ENCODE measurements at regions not wholly inside any gene's neighbourhood (a gene's known extent, or its start where the extent isn't known, plus 50 kb on each side); places are given as distances from the start of the nearest gene placed in this dataset.

DNA sequence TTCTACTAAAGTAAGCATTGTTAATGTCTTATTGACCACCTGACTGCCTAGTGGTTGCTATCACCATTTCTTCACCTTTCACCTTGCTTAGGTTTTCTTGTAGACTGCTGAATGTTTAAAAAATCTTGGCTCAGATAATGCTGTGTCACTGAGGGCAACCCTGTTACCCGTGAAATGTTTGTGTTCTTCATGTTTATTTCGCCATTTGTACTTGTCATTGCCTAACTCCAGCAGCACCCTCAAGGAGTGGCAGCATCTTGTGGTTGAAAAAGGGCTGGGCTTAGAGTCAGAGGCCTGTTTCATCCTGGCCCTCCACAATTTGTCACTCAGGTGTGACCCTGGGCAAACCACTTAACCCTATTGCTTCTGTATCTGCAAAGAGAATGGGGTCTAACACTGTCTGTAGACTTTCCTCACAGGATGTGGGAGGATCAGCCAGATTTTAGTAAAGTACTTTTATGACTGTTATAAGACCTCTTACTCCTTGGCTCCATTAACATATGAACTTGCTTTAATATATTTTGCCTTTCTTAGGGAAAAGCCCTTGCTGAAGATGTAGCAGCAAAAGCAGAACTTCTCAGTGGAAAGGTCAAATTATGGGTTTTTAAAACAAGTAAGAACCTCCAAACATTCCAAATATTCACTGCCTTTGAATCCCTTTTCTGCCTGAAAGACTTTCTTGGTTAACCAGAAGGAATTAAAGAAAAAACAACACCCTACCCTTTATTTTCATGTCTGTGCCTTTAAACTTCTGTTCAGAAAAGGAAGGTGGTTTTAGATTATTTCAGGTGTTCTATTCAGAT, 154.5 kb upstream of the C11orf87 start:
- H3K36me3 Mint-ChIP-seq (ENCODE audit: insufficient read depth, unreplicated experiment), result no peaks in the 10 kb centered on the region
- intact Hi-C loops (cut with micrococcal nuclease; ENCODE audit: unreplicated experiment), result no loop called here
- BruUV-seq (replicated peaks), result no TSS peak
- CTCF ChIA-PET, result no interaction called here
- H3K4me1 Mint-ChIP-seq (ENCODE audit: low read depth, unreplicated experiment), result no peaks in the 10 kb centered on the region
- H3K27ac Mint-ChIP-seq (ENCODE audit: unreplicated experiment), result no peak overlapping the region
- H3K27me3 Mint-ChIP-seq (ENCODE audit: unreplicated experiment), result no peaks in the 10 kb centered on the region
- no peak for DNase-seq
- TF ChIP-seq, protein P1, sequence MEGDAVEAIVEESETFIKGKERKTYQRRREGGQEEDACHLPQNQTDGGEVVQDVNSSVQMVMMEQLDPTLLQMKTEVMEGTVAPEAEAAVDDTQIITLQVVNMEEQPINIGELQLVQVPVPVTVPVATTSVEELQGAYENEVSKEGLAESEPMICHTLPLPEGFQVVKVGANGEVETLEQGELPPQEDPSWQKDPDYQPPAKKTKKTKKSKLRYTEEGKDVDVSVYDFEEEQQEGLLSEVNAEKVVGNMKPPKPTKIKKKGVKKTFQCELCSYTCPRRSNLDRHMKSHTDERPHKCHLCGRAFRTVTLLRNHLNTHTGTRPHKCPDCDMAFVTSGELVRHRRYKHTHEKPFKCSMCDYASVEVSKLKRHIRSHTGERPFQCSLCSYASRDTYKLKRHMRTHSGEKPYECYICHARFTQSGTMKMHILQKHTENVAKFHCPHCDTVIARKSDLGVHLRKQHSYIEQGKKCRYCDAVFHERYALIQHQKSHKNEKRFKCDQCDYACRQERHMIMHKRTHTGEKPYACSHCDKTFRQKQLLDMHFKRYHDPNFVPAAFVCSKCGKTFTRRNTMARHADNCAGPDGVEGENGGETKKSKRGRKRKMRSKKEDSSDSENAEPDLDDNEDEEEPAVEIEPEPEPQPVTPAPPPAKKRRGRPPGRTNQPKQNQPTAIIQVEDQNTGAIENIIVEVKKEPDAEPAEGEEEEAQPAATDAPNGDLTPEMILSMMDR (IDR thresholded peaks at IDR 0.05; ENCODE audit: unreplicated experiment), result no peak
- H3K9me3 Mint-ChIP-seq (ENCODE audit: low read depth, unreplicated experiment), result peaks cover 6% of the 10 kb centered on the region
- H3K4me3 Mint-ChIP-seq (ENCODE audit: low read depth, unreplicated experiment), result no peak overlapping the region

DNA sequence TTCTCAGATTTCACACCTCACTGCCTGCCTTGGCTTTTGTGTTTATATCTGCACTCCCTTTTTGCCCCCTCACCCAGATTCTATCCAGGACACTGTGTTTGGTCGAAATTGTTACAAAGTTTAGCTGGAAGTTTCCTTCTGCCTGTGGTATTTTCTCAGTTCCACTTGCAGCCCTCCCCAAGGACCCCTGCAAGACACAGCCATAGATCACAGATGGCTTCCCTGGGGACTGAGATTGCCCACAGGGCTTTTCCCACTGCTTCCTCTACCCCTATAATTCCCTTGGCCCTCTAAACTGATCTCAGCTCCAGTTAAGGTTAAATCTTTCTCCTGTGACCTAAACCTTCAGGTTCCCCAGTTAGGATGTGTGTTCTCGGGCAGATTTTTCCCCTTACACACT, 146.1 kb upstream of the C11orf87 start:
- intact Hi-C loops (cut with micrococcal nuclease; ENCODE audit: unreplicated experiment), result no loop called here
- H3K36me3 Mint-ChIP-seq (ENCODE audit: insufficient read depth, unreplicated experiment), result no peaks in the 10 kb centered on the region
- H3K4me3 Mint-ChIP-seq (ENCODE audit: low read depth, unreplicated experiment), result no peak overlapping the region
- DNase-seq, result no peak
- no peak overlapping the region for H3K27ac Mint-ChIP-seq (ENCODE audit: unreplicated experiment)
- H3K4me1 Mint-ChIP-seq (ENCODE audit: low read depth, unreplicated experiment), result peaks cover 9% of the 10 kb centered on the region
- BruUV-seq (replicated peaks), result no TSS peak
- TF ChIP-seq, protein P1 (IDR thresholded peaks at IDR 0.05; ENCODE audit: unreplicated experiment), result no peak
- H3K9me3 Mint-ChIP-seq (ENCODE audit: low read depth, unreplicated experiment), result peaks cover 9% of the 10 kb centered on the region
- no peaks in the 10 kb centered on the region for H3K27me3 Mint-ChIP-seq (ENCODE audit: unreplicated experiment)
- CTCF ChIA-PET, result no interaction called here

DNA sequence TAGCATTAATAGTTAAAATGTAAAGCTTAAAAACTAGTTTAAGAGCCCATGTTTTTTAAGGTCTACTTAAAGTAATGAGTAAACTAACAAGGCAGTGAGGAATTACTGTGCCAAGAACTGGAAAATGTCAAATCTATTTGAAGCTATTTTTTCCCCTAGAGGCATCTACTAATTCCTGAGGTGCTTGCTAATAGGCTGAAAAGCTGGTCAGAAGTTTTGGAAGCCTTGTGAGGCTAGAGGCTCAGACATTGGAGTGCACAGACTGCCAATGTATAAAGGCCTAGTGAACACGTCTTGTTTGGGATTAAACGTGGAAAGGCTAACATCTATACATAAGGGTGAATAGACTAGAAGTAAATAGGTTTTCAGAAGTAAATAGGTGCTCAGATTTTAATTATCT, 136.5 kb upstream of the C11orf87 start:
- no peak overlapping the region for H3K27ac Mint-ChIP-seq (ENCODE audit: unreplicated experiment)
- no peaks in the 10 kb centered on the region for H3K36me3 Mint-ChIP-seq (ENCODE audit: insufficient read depth, unreplicated experiment)
- H3K4me3 Mint-ChIP-seq (ENCODE audit: low read depth, unreplicated experiment), result no peak overlapping the region
- no peaks in the 10 kb centered on the region for H3K4me1 Mint-ChIP-seq (ENCODE audit: low read depth, unreplicated experiment)
- H3K27me3 Mint-ChIP-seq (ENCODE audit: unreplicated experiment), result no peaks in the 10 kb centered on the region
- CTCF ChIA-PET, result no interaction called here
- intact Hi-C loops (cut with micrococcal nuclease; ENCODE audit: unreplicated experiment), result no loop called here
- DNase-seq, result no peak
- H3K9me3 Mint-ChIP-seq (ENCODE audit: low read depth, unreplicated experiment), result peaks cover 5% of the 10 kb centered on the region
- TF ChIP-seq, protein P1 (IDR thresholded peaks at IDR 0.05; ENCODE audit: unreplicated experiment), result no peak
- no TSS peak for BruUV-seq (replicated peaks)

DNA sequence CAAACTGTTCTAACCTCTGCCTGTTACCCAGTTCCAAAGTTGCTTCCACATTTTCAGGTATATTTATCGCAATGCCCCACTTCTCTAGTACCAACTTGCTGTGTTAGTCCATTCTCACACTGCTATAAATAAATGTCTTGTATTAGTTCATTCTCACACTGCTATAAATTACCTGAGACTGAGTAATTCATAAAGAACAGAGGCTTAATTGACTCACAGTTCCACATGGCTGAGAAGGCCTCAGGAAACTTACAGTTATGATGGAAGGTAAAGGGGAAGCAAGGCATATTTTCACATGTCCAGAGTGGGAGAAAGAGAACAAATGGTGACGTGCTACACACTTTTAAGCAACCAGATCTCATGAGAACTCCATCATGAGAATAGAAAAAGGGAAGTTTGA, 130.4 kb upstream of the C11orf87 start:
- no peak overlapping the region for H3K4me3 Mint-ChIP-seq (ENCODE audit: low read depth, unreplicated experiment)
- CTCF ChIA-PET, result no interaction called here
- TF ChIP-seq, protein P1 (IDR thresholded peaks at IDR 0.05; ENCODE audit: unreplicated experiment), result no peak
- H3K36me3 Mint-ChIP-seq (ENCODE audit: insufficient read depth, unreplicated experiment), result no peaks in the 10 kb centered on the region
- no TSS peak for BruUV-seq (replicated peaks)
- DNase-seq, result no peak
- no peaks in the 10 kb centered on the region for H3K27me3 Mint-ChIP-seq (ENCODE audit: unreplicated experiment)
- H3K4me1 Mint-ChIP-seq (ENCODE audit: low read depth, unreplicated experiment), result no peaks in the 10 kb centered on the region
- intact Hi-C loops (cut with micrococcal nuclease; ENCODE audit: unreplicated experiment), result no loop called here
- peaks cover 4% of the 10 kb centered on the region for H3K9me3 Mint-ChIP-seq (ENCODE audit: low read depth, unreplicated experiment)
- H3K27ac Mint-ChIP-seq (ENCODE audit: unreplicated experiment), result no peak overlapping the region
